Stimulated activated CD4-positive, alpha-beta T cell treated with anti-CD3 and anti-CD28 coated beads, Interleukin-1b, Interleukin-23, amount 100 ng/mL, for 48 hours (primary cell): ENCODE measurements at regions not wholly inside any gene's neighbourhood (a gene's known extent, or its start where the extent isn't known, plus 50 kb on each side); places are given as distances from the start of the nearest gene placed in this dataset.
"Not testable (repeated sequence)": the region's sequence is repeated elsewhere in the genome, so short reads cannot be mapped to it uniquely, and the experiment has no call there.

Source experiments
- DNase-seq: peaks from one replicate; pipeline ENCODE4 v3.0.0-alpha.2; 2020

GRCh38 chr14:22184157-22184829 is 404.7 kb downstream of the DAD1 start:
- DNase-seq: no peak

GRCh38 chr14:22180045-22180444 is 409.0 kb downstream of the DAD1 start:
- no peak for DNase-seq

- no peak for DNase-seq
These were observed 409.8 kb downstream of the DAD1 start for GRCh38 chr14:22179190-22179589.

GRCh38 chr14:22178333-22178839 is 410.6 kb downstream of the DAD1 start:
- no peak for DNase-seq

GRCh38 chr14:22177870-22178269 is 411.2 kb downstream of the DAD1 start:
- no peak for DNase-seq

- DNase-seq: no peak
These were observed 412.1 kb downstream of the DAD1 start for GRCh38 chr14:22176957-22177356.

GRCh38 chr14:22175278-22175558 is 413.8 kb downstream of the DAD1 start:
- not testable (repeated sequence) for DNase-seq

- no peak for DNase-seq
These were observed 414.4 kb downstream of the DAD1 start for GRCh38 chr14:22174412-22175277.

- no peak for DNase-seq
These were observed 420.7 kb downstream of the DAD1 start for GRCh38 chr14:22168092-22168955.

GRCh38 chr14:22164616-22165015 is 424.4 kb downstream of the DAD1 start:
- DNase-seq: no peak

GRCh38 chr14:22163051-22163450 is 426.0 kb downstream of the DAD1 start:
- no peak for DNase-seq

GRCh38 chr14:22159957-22160356 is 429.1 kb downstream of the DAD1 start:
- DNase-seq: no peak

- no peak for DNase-seq
These were observed 429.9 kb downstream of the DAD1 start for GRCh38 chr14:22159099-22159498.

- no peak for DNase-seq
These were observed 430.5 kb downstream of the DAD1 start for GRCh38 chr14:22158560-22158959.

GRCh38 chr14:22155571-22155970 is 433.5 kb downstream of the DAD1 start:
- no peak for DNase-seq

GRCh38 chr14:22152903-22153302 is 436.1 kb downstream of the DAD1 start:
- no peak for DNase-seq

- no peak for DNase-seq
These were observed 436.7 kb downstream of the DAD1 start for GRCh38 chr14:22152161-22152870.

- DNase-seq: no peak
These were observed 437.9 kb downstream of the DAD1 start for GRCh38 chr14:22151121-22151520.

GRCh38 chr14:22149058-22149457 is 440.0 kb downstream of the DAD1 start:
- DNase-seq: no peak

- DNase-seq: peak; percentile 5
These were observed 441.3 kb downstream of the DAD1 start for GRCh38 chr14:22147716-22148115.

- DNase-seq: no peak
These were observed 445.7 kb downstream of the DAD1 start for GRCh38 chr14:22143363-22143762.

GRCh38 chr14:22140633-22141032 is 448.4 kb downstream of the DAD1 start:
- DNase-seq: no peak
